ENCODE measurements at regions not wholly inside any gene's neighbourhood (a gene's known extent, or its start where the extent isn't known, plus 50 kb on each side); places are given as distances from the start of the nearest gene placed in this dataset.

GRCh38 chr5:30324083-30324482 is 869.4 kb upstream of the CDH6 start:
- Mint-ChIP-seq H3K4me3 (no peak overlapping the region), H3K4me1 (no peaks in the 10 kb centered on the region), H3K9me3 (peaks cover 0 to 4% of the 10 kb centered on the region in 2 donors), H3K27me3 (no peaks in the 10 kb centered on the region), H3K36me3 (no peaks in the 10 kb centered on the region), H3K27ac (no peak overlapping the region)
- no peak for ATAC-seq (replicated peaks)
- no peak for DNase-seq

DNA sequence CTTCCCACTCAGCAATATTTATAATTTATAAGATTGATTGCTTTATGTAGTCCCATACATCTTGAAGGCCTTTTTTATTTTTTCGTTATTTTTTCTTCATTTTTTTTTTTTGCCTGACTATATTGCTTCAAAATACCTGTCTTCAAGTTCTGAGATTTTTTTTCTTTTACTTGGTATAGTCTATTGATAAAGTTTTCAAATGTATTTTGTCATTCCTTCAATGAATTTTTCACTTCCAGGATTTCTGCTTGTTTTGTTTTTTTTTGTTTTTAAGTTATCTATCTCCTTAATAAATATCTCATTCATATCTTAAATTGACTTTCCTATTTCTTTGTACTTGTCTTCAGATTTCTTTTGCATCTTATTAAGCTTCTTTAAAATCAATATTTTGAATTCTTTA is 905.6 kb upstream of the CDH6 start:
- Mint-ChIP-seq H3K27me3 (no peaks in the 10 kb centered on the region), H3K27ac (no peak overlapping the region), H3K9me3 (peaks cover 11 to 12% of the 10 kb centered on the region in 2 donors), H3K4me3 (no peak overlapping the region), H3K36me3 (no peaks in the 10 kb centered on the region), H3K4me1 (no peaks in the 10 kb centered on the region)
- no peak for DNase-seq
- ATAC-seq (replicated peaks): no peak

DNA sequence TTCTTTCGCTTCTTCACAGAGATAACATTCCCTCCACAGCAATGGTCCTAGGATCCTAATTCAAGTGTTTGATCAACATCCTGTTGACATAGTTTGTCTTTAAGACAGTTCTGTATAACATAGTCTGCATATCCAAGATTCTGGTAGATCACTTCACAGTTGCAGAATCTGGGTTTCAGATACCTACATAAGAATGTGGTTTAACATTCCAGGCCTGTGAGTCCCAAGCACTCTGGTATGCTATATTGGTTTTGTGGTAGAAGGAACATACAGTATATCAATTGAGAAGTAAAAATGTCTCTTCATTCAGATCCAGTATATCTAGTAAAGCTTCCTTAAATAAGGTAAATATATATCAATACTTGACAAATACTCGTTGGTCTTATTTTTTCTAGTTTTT is 914.2 kb upstream of the CDH6 start:
- Mint-ChIP-seq H3K36me3 (no peaks in the 10 kb centered on the region), H3K27ac (no peak overlapping the region), H3K4me1 (no peaks in the 10 kb centered on the region), H3K4me3 (no peak overlapping the region), H3K27me3 (no peaks in the 10 kb centered on the region), H3K9me3 (peaks cover 9 to 13% of the 10 kb centered on the region in 2 donors)
- ATAC-seq (replicated peaks) (no peak), DNase-seq (no peak)

- no peak for DNase-seq
- no peak overlapping the region for H3K4me3 Mint-ChIP-seq
- ATAC-seq (replicated peaks): no peak
- H3K9me3 Mint-ChIP-seq: peaks cover 0 to 10% of the 10 kb centered on the region in 2 donors
- no peaks in the 10 kb centered on the region for H3K4me1 Mint-ChIP-seq
- no peak overlapping the region for H3K27ac Mint-ChIP-seq
- H3K27me3 Mint-ChIP-seq: no peaks in the 10 kb centered on the region
- no peaks in the 10 kb centered on the region for H3K36me3 Mint-ChIP-seq
Measured at GRCh38 chr5:30267026-30267425, 926.5 kb upstream of the CDH6 start.

- H3K27me3 Mint-ChIP-seq: no peaks in the 10 kb centered on the region
- H3K36me3 Mint-ChIP-seq: no peaks in the 10 kb centered on the region
- H3K27ac Mint-ChIP-seq: no peak overlapping the region
- no peaks in the 10 kb centered on the region for H3K4me1 Mint-ChIP-seq
- DNase-seq (no peak), ATAC-seq (replicated peaks) (no peak)
- H3K9me3 Mint-ChIP-seq: peaks cover 4 to 6% of the 10 kb centered on the region in 2 donors
- H3K4me3 Mint-ChIP-seq: no peak overlapping the region
Measured at GRCh38 chr5:30239331-30240022, 954.0 kb upstream of the CDH6 start.

- H3K9me3 Mint-ChIP-seq: peaks cover 7 to 10% of the 10 kb centered on the region in 2 donors
- DNase-seq: no peak
- no peaks in the 10 kb centered on the region for H3K36me3 Mint-ChIP-seq
- no peaks in the 10 kb centered on the region for H3K4me1 Mint-ChIP-seq
- ATAC-seq (replicated peaks): no peak
- H3K4me3 Mint-ChIP-seq: no peak overlapping the region
- H3K27me3 Mint-ChIP-seq: no peaks in the 10 kb centered on the region
- no peak overlapping the region for H3K27ac Mint-ChIP-seq
Measured at GRCh38 chr5:30237189-30237588, 956.3 kb upstream of the CDH6 start.

GRCh38 chr5:30209755-30210154 is 983.7 kb upstream of the CDH6 start:
- no peak overlapping the region for H3K27ac Mint-ChIP-seq
- H3K9me3 Mint-ChIP-seq: peaks cover 4 to 9% of the 10 kb centered on the region in 2 donors
- H3K4me3 Mint-ChIP-seq: no peak overlapping the region
- H3K27me3 Mint-ChIP-seq: no peaks in the 10 kb centered on the region
- H3K4me1 Mint-ChIP-seq: no peaks in the 10 kb centered on the region
- no peak for ATAC-seq (replicated peaks)
- no peak for DNase-seq
- H3K36me3 Mint-ChIP-seq: no peaks in the 10 kb centered on the region

- H3K27ac Mint-ChIP-seq: no peak overlapping the region
- no peak for ATAC-seq (replicated peaks)
- H3K36me3 Mint-ChIP-seq: no peaks in the 10 kb centered on the region
- no peaks in the 10 kb centered on the region for H3K27me3 Mint-ChIP-seq
- no peak for DNase-seq
- no peak overlapping the region for H3K4me3 Mint-ChIP-seq
- no peaks in the 10 kb centered on the region for H3K4me1 Mint-ChIP-seq
- H3K9me3 Mint-ChIP-seq: peaks cover 3% of the 10 kb centered on the region in 2 donors
Measured at GRCh38 chr5:30197662-30198061, 995.8 kb upstream of the CDH6 start.

GRCh38 chr5:30195036-30195435 is 998.5 kb upstream of the CDH6 start:
- Mint-ChIP-seq H3K4me1 (no peaks in the 10 kb centered on the region), H3K27me3 (no peaks in the 10 kb centered on the region), H3K9me3 (peaks cover 0 to 3% of the 10 kb centered on the region in 2 donors), H3K27ac (no peak overlapping the region), H3K36me3 (no peaks in the 10 kb centered on the region), H3K4me3 (no peak overlapping the region)
- ATAC-seq (replicated peaks) (no peak), DNase-seq (no peak)

- Mint-ChIP-seq H3K4me3 (no peak overlapping the region), H3K27ac (no peak overlapping the region), H3K27me3 (no peaks in the 10 kb centered on the region), H3K4me1 (no peaks in the 10 kb centered on the region), H3K36me3 (no peaks in the 10 kb centered on the region), H3K9me3 (peaks cover 0 to 3% of the 10 kb centered on the region in 2 donors)
- no peak for DNase-seq
- ATAC-seq (replicated peaks): no peak
Measured at GRCh38 chr5:30194595-30194994, 998.9 kb upstream of the CDH6 start.

DNA sequence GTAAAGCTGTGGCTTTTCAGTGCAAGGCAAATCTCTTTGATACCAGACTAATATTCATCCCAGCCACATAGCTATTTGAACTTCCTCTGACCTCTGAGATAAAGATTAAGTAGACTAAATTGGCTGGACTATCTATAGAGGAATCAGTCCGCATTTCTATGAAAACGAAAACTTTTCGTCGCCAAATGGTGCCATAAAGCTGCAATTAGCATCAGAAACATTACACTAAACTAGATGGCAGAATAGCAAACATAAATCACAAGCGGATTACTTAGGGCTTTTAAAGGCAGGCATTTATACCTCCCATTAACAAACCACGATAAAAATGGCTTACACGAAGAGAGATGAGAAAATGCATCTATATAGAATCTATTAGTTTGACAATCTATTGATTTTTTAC is 1009.7 kb upstream of the CDH6 start:
- no peak for ATAC-seq (replicated peaks)
- no peaks in the 10 kb centered on the region for H3K36me3 Mint-ChIP-seq
- no peak for DNase-seq
- H3K4me3 Mint-ChIP-seq: no peak overlapping the region
- no peaks in the 10 kb centered on the region for H3K4me1 Mint-ChIP-seq
- H3K9me3 Mint-ChIP-seq: peaks cover 0 to 3% of the 10 kb centered on the region in 2 donors
- no peaks in the 10 kb centered on the region for H3K27me3 Mint-ChIP-seq
- H3K27ac Mint-ChIP-seq: no peak overlapping the region

DNA sequence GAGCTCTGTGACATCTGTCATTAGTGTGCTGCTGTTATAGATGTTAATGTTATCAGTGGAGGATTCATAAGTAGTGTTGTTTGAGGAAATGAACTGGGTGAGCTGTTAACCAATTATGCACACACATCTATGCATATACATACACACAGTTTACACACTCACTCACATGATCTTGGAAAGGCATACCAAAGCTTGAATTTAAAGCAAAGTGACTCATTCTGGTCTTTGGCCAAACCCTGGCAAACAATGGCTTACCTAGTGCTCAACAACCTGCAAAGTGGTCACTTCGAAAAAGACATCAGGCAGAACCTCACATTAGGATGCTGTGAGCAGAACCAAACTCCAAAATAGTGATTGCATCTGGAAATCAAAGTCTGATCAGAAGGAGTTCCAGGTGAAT is 1037.3 kb upstream of the CDH6 start:
- no peak for ATAC-seq (replicated peaks)
- H3K4me1 Mint-ChIP-seq: no peaks in the 10 kb centered on the region
- H3K27ac Mint-ChIP-seq: no peak overlapping the region
- H3K27me3 Mint-ChIP-seq: no peaks in the 10 kb centered on the region
- H3K4me3 Mint-ChIP-seq: no peak overlapping the region
- DNase-seq: no peak
- H3K9me3 Mint-ChIP-seq: peaks cover 8 to 13% of the 10 kb centered on the region in 2 donors
- H3K36me3 Mint-ChIP-seq: no peaks in the 10 kb centered on the region

- Mint-ChIP-seq H3K27me3 (no peaks in the 10 kb centered on the region), H3K4me1 (no peaks in the 10 kb centered on the region), H3K4me3 (no peak overlapping the region), H3K27ac (no peak overlapping the region), H3K9me3 (peaks cover 5 to 11% of the 10 kb centered on the region in 2 donors), H3K36me3 (no peaks in the 10 kb centered on the region)
- ATAC-seq (replicated peaks) (no peak), DNase-seq (no peak)
Measured at GRCh38 chr5:30152431-30152830, 1041.1 kb upstream of the CDH6 start.

- Mint-ChIP-seq H3K9me3 (peaks cover 4 to 10% of the 10 kb centered on the region in 2 donors), H3K27ac (no peak overlapping the region), H3K27me3 (no peaks in the 10 kb centered on the region), H3K36me3 (no peaks in the 10 kb centered on the region), H3K4me1 (no peaks in the 10 kb centered on the region), H3K4me3 (no peak overlapping the region)
- DNase-seq (no peak), ATAC-seq (replicated peaks) (no peak)
Measured at GRCh38 chr5:30150231-30150630, 1043.3 kb upstream of the CDH6 start.

GRCh38 chr5:30149526-30149925 is 1044.0 kb upstream of the CDH6 start:
- H3K27ac Mint-ChIP-seq: no peak overlapping the region
- H3K4me3 Mint-ChIP-seq: no peak overlapping the region
- H3K4me1 Mint-ChIP-seq: no peaks in the 10 kb centered on the region
- H3K27me3 Mint-ChIP-seq: no peaks in the 10 kb centered on the region
- peaks cover 4 to 10% of the 10 kb centered on the region in 2 donors for H3K9me3 Mint-ChIP-seq
- no peaks in the 10 kb centered on the region for H3K36me3 Mint-ChIP-seq
- DNase-seq: no peak
- ATAC-seq (replicated peaks): no peak

GRCh38 chr5:30147976-30148375 is 1045.5 kb upstream of the CDH6 start:
- Mint-ChIP-seq H3K27me3 (no peaks in the 10 kb centered on the region), H3K4me1 (no peaks in the 10 kb centered on the region), H3K4me3 (no peak overlapping the region), H3K27ac (no peak overlapping the region), H3K36me3 (no peaks in the 10 kb centered on the region), H3K9me3 (peaks cover 4 to 15% of the 10 kb centered on the region in 2 donors)
- ATAC-seq (replicated peaks) (no peak), DNase-seq (no peak)
